ENCODE measurements at regions not wholly inside any gene's neighbourhood (a gene's known extent, or its start where the extent isn't known, plus 50 kb on each side); places are given as distances from the start of the nearest gene placed in this dataset.
A peak's percentile ranks its signal among the peaks of the same experiment; 100 is the strongest.

GRCh38 chr1:17970757-17971156 is 136.8 kb upstream of the IGSF21 start:
- ChIA-PET CTCF (interaction anchor here (0.7 kb wide), 1 partner anchor 10 kb away, joined by 4 read pairs; no protein-coding TSS in a partner anchor), POLR2A (no interaction called here)
- Histone ChIP-seq H3K4me3 (ENCODE audit: control extremely low read depth in 1 of 5, extremely low read depth in 1 of 5, insufficient read depth in 1 of 5, low read depth in 2 of 5, low read length in 4 of 5) (no peak overlapping the region), H3K9ac (ENCODE audit: low read length) (no peak overlapping the region), H3K79me2 (ENCODE audit: control insufficient read depth, insufficient read depth, low read length) (no peaks in the 10 kb centered on the region), H3K27ac (ENCODE audit: low read length in 2 of 2) (no peak overlapping the region), H3K4me2 (replicated peaks; ENCODE audit: low read depth, low read length, poor library complexity, severe bottlenecking) (peak overlapping the region; percentile 1), H3K4me1 (ENCODE audit: control insufficient read depth in 2 of 2, insufficient read depth in 2 of 2, low read length in 2 of 2) (peaks cover 4 to 7% of the 10 kb centered on the region in 2 donors), H2AFZ (ENCODE audit: insufficient read depth, low read depth, low read length, poor library complexity, severe bottlenecking) (no peak overlapping the region), H4K20me1 (ENCODE audit: control insufficient read depth, insufficient read depth, low read length, poor library complexity, severe bottlenecking) (no peaks in the 10 kb centered on the region), H3K27me3 (replicated peaks in 1 of 4; ENCODE audit: control extremely low read depth in 1 of 4, control insufficient read depth in 3 of 4, insufficient read depth in 4 of 4, low read length in 3 of 4) (no peaks in the 10 kb centered on the region), H3K9me3 (ENCODE audit: control extremely low read depth in 1 of 3, control insufficient read depth in 2 of 3, insufficient read depth in 1 of 3, low read length in 2 of 3) (no peaks in the 10 kb centered on the region), H3K36me3 (replicated peaks in 1 of 2; ENCODE audit: control extremely low read depth in 1 of 2, control insufficient read depth in 1 of 2, extremely low read depth in 1 of 2, insufficient read depth in 2 of 2, low read length in 1 of 2) (no peaks in the 10 kb centered on the region)
- Mint-ChIP-seq H3K4me1 (peaks cover 19% of the 10 kb centered on the region), H3K27ac (no peak overlapping the region), H3K27me3 (peaks cover 18% of the 10 kb centered on the region), H3K9me3 (ENCODE audit: insufficient read depth) (no peaks in the 10 kb centered on the region), H3K4me3 (no peak overlapping the region)
- intact Hi-C loops (cut with micrococcal nuclease) = no loop called here
- TF ChIP-seq CTCF (IDR thresholded peaks at IDR 0.05) (no peak), EZH2 (IDR thresholded peaks at IDR 0.05; ENCODE audit: borderline replicate concordance, insufficient read depth, low read depth, low read length, poor library complexity, severe bottlenecking) (no peak)
- ATAC-seq (ENCODE audit: low read depth) = no peak
- no peak for DNase-seq
- WGBS (ENCODE audit: insufficient coverage) = 53% methylated on average over 5 of the region's 5 CpGs

- H3K4me3 Mint-ChIP-seq = no peak overlapping the region
- H3K9me3 Mint-ChIP-seq (ENCODE audit: insufficient read depth) = no peaks in the 10 kb centered on the region
- Histone ChIP-seq H3K9ac (ENCODE audit: low read length) (no peak overlapping the region), H2AFZ (ENCODE audit: insufficient read depth, low read depth, low read length, poor library complexity, severe bottlenecking) (no peak overlapping the region), H3K36me3 (replicated peaks in 1 of 2; ENCODE audit: control extremely low read depth in 1 of 2, control insufficient read depth in 1 of 2, extremely low read depth in 1 of 2, insufficient read depth in 2 of 2, low read length in 1 of 2) (no peaks in the 10 kb centered on the region), H3K27me3 (replicated peaks in 1 of 4; ENCODE audit: control extremely low read depth in 1 of 4, control insufficient read depth in 3 of 4, insufficient read depth in 4 of 4, low read length in 3 of 4) (no peaks in the 10 kb centered on the region), H3K79me2 (ENCODE audit: control insufficient read depth, insufficient read depth, low read length) (no peaks in the 10 kb centered on the region), H3K4me3 (ENCODE audit: control extremely low read depth in 1 of 5, extremely low read depth in 1 of 5, insufficient read depth in 1 of 5, low read depth in 2 of 5, low read length in 4 of 5) (no peak overlapping the region), H4K20me1 (ENCODE audit: control insufficient read depth, insufficient read depth, low read length, poor library complexity, severe bottlenecking) (no peaks in the 10 kb centered on the region), H3K4me1 (ENCODE audit: control insufficient read depth in 2 of 2, insufficient read depth in 2 of 2, low read length in 2 of 2) (peaks cover 4 to 7% of the 10 kb centered on the region in 2 donors), H3K4me2 (replicated peaks; ENCODE audit: low read depth, low read length, poor library complexity, severe bottlenecking) (no peak overlapping the region), H3K27ac (ENCODE audit: low read length in 2 of 2) (no peak overlapping the region), H3K9me3 (ENCODE audit: control extremely low read depth in 1 of 3, control insufficient read depth in 2 of 3, insufficient read depth in 1 of 3, low read length in 2 of 3) (no peaks in the 10 kb centered on the region)
- no peak for ATAC-seq (ENCODE audit: low read depth)
- DNase-seq = no peak
- no peak for TF ChIP-seq EZH2 (IDR thresholded peaks at IDR 0.05; ENCODE audit: borderline replicate concordance, insufficient read depth, low read depth, low read length, poor library complexity, severe bottlenecking)
- ChIA-PET POLR2A (no interaction called here), CTCF (no interaction called here)
- WGBS (ENCODE audit: insufficient coverage) = 84% methylated on average over 4 of the region's 8 CpGs
- no peak overlapping the region for H3K27ac Mint-ChIP-seq
- peaks cover 16% of the 10 kb centered on the region for H3K4me1 Mint-ChIP-seq
- peaks cover 19% of the 10 kb centered on the region for H3K27me3 Mint-ChIP-seq
- intact Hi-C loops (cut with micrococcal nuclease) = no loop called here
Measured at GRCh38 chr1:17973694-17974093, 133.9 kb upstream of the IGSF21 start.
